Eye (tissue), 1 donor: ENCODE measurements at regions not wholly inside any gene's neighbourhood (a gene's known extent, or its start where the extent isn't known, plus 50 kb on each side); places are given as distances from the start of the nearest gene placed in this dataset.
"Not testable (repeated sequence)": the region's sequence is repeated elsewhere in the genome, so short reads cannot be mapped to it uniquely, and the experiment has no call there.

Source experiments
- DNase-seq: peaks from one replicate; pipeline ENCODE4 v3.0.0-alpha.2; 2015

GRCh38 chr6:60991427-60992028 is 1294.5 kb downstream of the KHDRBS2 start:
- no peak for DNase-seq

GRCh38 chr6:60952500-60952899 is 1333.5 kb downstream of the KHDRBS2 start:
- no peak for DNase-seq

GRCh38 chr6:60950221-60950923 is 1335.7 kb downstream of the KHDRBS2 start:
- DNase-seq = peak; percentile 60

- DNase-seq = peak; percentile 27
Observed at GRCh38 chr6:60947416-60947815, 1338.6 kb downstream of the KHDRBS2 start.

- not testable (repeated sequence) for DNase-seq
Observed at GRCh38 chr6:60944803-60945202, 1341.2 kb downstream of the KHDRBS2 start.

GRCh38 chr6:60935970-60936369 is 1350.1 kb downstream of the KHDRBS2 start:
- DNase-seq = not testable (repeated sequence)

GRCh38 chr6:60919652-60920051 is 1366.4 kb downstream of the KHDRBS2 start:
- DNase-seq = not testable (repeated sequence)

- not testable (repeated sequence) for DNase-seq
Observed at GRCh38 chr6:60903860-60904259, 1382.2 kb downstream of the KHDRBS2 start.

GRCh38 chr6:60893374-60893773 is 1392.7 kb downstream of the KHDRBS2 start:
- not testable (repeated sequence) for DNase-seq

- DNase-seq = no peak
Observed at GRCh38 chr6:60891606-60892005, 1394.4 kb downstream of the KHDRBS2 start.

GRCh38 chr6:60877396-60877795 is 1408.6 kb downstream of the KHDRBS2 start:
- not testable (repeated sequence) for DNase-seq

- DNase-seq = not testable (repeated sequence)
Observed at GRCh38 chr6:60870779-60871178, 1415.2 kb downstream of the KHDRBS2 start.

GRCh38 chr6:60867548-60867947 is 1418.5 kb downstream of the KHDRBS2 start:
- DNase-seq = no peak

- DNase-seq = not testable (repeated sequence)
Observed at GRCh38 chr6:60843175-60843982, 1442.6 kb downstream of the KHDRBS2 start.

GRCh38 chr6:60830726-60831125 is 1455.3 kb downstream of the KHDRBS2 start:
- DNase-seq = not testable (repeated sequence)

GRCh38 chr6:60822597-60822996 is 1463.4 kb downstream of the KHDRBS2 start:
- not testable (repeated sequence) for DNase-seq

- not testable (repeated sequence) for DNase-seq
Observed at GRCh38 chr6:60818072-60818471, 1468.0 kb downstream of the KHDRBS2 start.

GRCh38 chr6:60814784-60815183 is 1471.2 kb downstream of the KHDRBS2 start:
- not testable (repeated sequence) for DNase-seq

GRCh38 chr6:60813897-60814596 is 1472.0 kb downstream of the KHDRBS2 start:
- peak; percentile 15 for DNase-seq

GRCh38 chr6:60810216-60810615 is 1475.8 kb downstream of the KHDRBS2 start:
- DNase-seq = not testable (repeated sequence)

- DNase-seq = peak; percentile 20
Observed at GRCh38 chr6:60799146-60799545, 1486.9 kb downstream of the KHDRBS2 start.

- not testable (repeated sequence) for DNase-seq
Observed at GRCh38 chr6:60797831-60798230, 1488.2 kb downstream of the KHDRBS2 start.

- not testable (repeated sequence) for DNase-seq
Observed at GRCh38 chr6:60789601-60790000, 1496.4 kb downstream of the KHDRBS2 start.
